CD4-positive, alpha-beta T cell treated with Interleukin-12 subunit alpha and Interleukin-12 subunit beta, for 1 hour (primary cell): ENCODE measurements at regions not wholly inside any gene's neighbourhood (a gene's known extent, or its start where the extent isn't known, plus 50 kb on each side); places are given as distances from the start of the nearest gene placed in this dataset.

Experiments used
- DNase-seq: peaks from one replicate; pipeline ENCODE4 v3.0.0-alpha.2; 2020

DNA sequence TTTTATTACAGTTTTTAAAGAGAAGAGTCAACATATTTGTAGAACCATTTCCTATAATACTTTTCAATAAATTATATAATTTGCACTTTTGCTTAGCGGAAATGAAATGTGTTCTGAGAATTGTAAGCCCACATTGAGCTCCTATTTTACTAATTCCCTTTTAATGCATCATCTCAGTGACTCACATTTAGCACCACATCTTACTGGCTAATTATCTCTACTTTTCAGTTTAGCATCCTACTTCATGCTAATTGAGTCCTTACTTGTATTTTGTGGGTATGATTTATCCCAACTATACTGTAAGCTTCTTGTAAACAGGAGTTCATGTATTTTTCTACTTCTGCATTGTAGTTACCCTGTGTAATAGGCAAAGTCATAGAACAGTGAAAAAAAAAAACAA, 67.5 kb downstream of the TMX1 start:
- no peak for DNase-seq

DNA sequence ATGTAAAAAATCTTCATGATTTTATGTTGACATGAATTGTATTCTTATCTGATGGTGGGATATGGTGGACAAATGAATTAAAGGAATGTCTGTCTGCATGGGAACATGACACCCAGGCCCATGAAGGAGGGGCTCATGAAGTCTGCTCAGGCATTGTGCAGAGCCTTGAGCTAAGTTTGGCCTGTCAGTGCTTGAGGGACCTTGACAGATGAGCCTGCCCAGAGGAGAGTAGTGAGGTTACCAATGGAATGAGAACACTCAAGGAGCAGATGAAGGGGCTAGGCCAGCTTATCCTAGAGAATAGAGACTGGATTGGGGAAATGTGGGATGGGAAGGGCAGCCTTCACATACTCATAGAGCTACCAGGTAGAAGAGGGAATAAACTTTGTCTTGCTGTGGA, 68.8 kb downstream of the TMX1 start:
- no peak for DNase-seq

DNA sequence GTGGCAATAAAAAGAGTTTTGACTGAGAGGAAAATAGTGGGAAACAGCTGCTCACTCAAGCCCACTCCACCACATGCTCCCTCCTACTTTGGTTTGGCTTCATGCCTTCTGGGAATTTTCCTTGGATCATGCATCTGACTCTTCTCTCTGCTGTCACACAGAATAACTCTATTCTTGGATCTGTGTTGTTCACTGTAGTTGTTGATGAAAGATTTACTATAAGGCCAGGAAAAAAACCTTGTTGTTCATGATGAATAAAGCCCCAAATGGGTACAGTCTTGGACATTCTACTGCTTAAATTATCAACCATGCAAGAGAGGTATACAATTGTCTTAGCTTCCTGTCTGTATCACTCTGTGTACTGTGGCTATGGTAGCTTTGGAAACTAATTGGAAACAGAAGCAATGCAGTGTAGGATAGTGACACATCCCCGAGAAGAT, 70.5 kb downstream of the TMX1 start:
- DNase-seq: no peak

DNA sequence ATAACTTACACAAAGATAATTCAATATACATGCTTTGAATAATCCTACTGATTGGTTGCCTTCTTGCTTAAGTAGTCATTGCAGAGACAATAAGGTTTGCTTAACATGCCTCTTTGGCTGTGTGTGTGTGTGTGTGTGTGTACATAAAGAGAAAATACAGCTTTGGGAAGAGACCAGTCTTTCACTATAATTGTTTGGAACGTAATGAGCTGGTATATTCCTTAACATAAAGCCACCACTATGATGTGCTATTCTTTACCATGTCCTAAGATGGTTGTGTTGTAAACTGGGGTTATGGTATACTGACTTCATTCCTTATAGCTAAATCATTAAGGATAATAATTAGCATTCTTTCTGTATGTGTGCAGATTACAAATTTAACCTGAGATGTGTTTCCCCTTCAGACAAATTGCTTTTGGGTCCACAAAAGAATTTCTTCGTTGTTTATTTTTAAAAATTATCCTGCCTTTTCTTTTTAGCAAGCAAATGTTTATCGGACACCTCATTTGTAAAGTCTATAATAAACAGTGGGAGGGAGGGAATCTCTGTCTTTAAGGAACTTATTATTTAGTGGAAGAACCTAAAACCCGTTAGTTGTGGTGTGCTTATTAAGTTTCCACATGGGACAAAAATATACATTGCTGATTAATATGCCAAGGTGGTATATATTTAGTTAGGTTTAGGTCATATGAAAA, 74.4 kb downstream of the TMX1 start:
- DNase-seq: no peak

DNA sequence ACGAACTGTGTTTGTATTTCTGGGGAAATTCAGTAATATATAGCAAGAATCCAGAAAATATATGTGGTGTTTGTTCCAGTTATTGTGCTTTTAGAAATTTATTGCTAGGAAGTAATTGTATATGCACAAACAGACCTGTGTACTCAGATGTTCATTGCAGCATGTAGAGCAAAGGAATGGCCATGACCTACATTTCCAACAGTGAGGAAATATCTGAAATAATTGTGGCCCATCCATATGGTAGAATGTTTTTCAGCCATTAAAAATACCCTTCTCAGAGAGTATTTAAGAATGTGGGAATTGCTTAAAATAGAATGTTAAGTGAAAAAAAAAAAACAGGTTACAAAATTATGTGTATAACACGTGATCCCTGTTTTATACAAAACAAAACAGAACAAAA, 77.3 kb downstream of the TMX1 start:
- DNase-seq: no peak

DNA sequence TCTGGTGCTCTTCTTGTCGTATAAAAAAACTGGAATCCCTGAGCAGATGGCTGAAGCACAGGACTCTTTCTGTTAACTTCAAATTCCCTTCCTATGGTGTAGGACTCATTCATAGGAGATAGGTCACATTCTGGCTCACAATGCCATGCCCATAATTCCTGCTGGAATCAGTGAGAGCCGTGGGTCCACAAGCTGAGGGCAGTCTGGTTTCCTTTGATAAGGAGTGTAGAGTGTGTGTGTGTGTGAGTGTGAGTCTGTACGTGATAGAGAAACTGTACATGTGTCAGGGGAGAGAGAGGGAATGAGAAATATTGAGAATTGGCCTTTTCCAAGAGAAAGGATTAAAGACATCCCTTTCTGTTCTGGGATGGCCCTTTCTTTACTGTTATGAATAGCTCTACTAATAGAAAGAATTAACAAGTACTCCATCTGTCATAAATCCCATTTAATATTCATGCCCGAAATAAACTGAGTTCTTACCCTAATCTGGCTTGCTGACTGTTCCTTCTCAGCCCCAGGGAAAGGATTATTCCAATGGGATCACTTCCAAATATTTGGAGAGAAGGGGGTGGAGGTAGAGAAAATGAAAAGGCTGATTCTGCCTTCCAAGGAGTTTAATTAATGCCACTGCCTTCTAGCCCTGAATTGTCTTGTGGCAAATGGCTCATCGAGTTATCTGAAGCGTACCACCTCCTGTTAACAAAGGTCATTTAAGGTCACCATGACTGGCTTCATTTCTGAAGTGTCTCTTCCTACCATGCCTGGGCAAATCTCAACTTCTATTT, 79.0 kb downstream of the TMX1 start:
- DNase-seq: no peak

DNA sequence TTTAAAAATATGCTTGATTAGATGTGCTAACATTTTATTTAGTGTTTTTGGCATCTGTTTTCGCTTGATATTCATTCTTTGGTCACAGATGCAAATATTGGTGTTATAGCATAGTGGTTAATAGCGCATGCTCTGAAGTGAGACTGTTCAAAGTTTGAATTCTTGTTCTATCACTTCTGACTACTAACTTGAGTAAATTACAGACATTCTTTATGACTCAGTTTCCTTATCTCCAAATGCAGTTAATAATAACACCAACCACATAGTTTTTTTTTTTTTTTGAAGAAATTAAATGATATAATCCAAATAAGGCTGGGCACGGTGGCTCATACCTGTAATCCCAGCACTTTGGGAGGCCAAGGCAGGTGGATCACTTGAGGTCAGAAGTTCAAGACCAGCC, 81.0 kb downstream of the TMX1 start:
- no peak for DNase-seq

DNA sequence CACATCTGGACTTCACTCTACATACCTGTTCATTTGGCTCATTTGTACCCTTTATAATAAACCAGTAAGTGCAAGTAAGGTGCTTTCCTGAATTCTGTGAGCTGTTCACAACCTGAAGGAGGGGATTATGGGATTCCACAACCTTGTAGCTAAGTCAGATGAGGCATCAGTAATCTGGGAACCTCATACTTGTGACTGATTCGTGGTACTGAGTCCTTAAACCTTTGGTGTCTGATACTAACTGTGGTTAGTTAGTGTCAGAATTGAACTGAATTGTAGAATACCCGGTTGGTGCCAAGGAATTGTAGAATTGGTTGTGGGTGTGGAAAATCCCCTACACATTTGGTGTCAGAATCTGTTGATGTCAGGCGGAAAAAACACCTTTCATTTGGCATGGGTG, 83.4 kb downstream of the TMX1 start:
- DNase-seq: no peak

DNA sequence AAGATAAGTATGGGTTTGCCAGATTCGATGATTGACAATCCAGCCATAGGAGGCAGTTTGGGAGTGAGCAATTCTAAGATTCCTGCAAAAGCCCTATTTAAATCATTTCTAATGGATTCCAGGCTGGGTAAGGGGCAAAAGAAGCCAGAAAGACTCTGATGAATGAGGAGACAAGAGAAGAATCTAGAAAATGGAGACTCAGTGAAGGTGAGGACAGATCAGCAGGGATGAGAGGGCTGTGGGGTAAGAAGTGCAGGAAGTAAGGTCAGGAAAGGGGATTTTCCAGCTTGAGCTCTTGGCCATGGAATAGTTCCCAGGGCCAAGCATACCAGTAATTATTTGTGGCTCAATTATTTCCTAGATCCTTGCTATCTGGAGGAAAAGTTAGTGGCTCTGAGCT, 87.3 kb downstream of the TMX1 start:
- no peak for DNase-seq

DNA sequence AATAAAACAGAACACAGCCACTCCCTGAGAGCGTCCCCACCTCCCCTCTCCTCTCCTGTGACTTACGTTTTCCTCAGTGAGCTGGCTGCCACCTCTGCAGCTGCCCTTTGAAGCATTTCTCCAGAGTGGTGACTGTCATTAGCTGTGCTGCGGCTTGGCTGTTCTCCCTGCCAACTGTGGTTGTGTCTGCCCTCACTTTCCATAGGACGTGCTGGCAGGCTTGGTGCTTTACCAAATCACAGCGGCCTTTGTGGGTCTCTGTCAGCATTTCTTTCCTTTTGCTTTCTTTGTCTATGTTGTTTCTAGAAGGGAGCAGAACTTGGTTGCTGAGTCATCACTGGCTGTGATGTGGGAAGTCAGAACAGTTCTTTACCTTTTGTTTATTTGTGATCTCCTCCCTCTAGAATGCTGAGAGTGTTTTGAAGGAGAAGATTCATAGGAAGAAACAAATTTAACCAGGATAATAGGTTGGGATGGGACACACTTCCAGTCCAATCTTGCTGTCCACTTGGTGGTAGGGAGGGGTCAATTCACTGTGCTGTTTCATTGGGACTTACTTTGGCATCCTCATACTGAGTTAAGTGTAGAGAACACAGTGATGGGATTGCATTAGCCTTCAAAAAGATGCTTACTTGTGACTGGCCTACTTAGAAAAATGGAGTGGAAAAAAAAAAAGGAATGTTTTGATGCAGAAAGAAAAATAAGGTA, 88.2 kb downstream of the TMX1 start:
- no peak for DNase-seq

DNA sequence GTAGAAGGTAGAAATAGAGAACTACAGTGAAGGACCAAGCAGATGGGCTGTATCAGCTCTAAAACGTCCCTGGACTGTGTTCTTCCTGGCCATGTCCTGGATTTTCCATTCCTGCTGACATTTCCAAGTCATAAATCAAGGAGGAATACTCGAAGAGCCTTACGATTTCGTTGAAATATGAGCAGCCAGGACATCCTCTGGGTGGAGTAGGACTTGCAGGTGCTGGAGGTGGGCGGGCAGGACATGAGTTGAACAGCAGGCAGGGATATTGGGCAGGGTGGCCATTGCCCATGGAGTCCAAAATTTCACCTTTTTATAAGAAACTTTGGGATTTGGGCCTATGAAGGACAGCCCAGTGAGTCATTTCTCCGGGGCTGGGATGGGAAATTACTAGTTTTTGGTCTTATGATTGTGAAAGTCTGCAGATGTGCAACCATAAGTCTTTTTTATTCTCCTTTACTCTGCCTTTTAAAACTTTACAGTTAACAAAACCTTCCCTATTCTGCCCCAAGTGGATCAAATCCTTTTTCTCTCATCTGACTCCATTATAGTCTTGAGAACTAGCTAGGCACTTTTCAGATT, 88.8 kb downstream of the TMX1 start:
- DNase-seq: no peak

DNA sequence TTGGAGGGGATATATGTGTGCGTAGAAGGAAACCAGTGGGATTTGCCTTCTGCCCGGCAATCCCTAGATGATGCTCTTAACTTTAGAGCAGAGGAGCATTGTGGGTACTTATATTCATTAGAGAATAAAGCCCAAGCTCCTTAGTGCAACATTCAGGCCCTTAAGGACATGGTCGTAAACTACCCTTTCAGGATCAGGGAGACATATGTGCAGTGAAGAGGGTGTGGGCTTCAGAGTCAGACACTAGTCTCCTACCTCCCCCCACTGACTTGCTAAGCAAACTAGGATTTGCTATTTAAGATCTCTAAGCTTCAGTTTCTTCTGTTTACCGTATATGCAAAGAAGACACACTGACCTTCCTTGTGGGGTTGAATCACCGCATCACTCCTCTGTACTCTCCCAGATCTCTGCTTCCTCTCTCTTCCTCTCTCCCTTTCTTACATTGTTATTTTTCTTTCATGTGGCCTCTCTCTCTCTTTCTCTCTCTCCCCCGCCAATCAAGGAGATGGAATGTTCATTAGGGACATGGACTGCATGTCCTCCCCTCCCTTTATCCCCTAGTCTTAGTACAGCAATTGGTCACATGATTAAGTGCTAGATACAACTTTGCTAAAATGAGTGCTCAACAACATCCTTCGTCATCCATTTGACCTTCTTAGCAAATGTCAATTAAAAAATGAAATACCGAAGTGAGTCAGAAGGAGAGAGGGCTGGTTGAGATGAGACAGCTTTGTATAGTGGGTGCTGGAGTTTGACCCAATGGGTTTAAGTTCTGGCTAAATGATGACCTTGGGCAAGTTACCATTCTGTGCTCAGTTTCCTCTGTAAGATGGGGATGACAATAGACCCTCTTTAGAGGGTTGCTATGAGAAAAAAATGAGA, 91.7 kb downstream of the TMX1 start:
- no peak for DNase-seq

DNA sequence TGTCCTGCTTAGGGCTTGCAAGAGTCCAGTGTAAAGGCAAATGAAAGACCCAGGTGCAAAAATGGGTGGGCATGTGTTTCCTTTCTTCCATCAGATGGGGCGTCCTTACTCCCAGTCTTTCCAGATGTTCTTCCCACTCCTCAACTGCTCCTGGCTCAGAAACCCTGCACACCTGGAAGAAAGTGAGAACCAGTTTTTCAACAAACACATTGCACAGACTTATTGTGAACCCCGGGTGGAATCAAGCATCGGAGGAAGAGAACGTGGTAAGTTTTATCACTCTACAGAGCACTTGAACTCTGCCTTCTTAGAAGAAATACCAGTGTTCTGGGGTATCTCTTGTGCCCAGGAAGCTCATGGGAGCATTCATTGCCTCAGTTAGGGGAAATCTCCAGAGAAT, 93.3 kb downstream of the TMX1 start:
- DNase-seq: no peak

DNA sequence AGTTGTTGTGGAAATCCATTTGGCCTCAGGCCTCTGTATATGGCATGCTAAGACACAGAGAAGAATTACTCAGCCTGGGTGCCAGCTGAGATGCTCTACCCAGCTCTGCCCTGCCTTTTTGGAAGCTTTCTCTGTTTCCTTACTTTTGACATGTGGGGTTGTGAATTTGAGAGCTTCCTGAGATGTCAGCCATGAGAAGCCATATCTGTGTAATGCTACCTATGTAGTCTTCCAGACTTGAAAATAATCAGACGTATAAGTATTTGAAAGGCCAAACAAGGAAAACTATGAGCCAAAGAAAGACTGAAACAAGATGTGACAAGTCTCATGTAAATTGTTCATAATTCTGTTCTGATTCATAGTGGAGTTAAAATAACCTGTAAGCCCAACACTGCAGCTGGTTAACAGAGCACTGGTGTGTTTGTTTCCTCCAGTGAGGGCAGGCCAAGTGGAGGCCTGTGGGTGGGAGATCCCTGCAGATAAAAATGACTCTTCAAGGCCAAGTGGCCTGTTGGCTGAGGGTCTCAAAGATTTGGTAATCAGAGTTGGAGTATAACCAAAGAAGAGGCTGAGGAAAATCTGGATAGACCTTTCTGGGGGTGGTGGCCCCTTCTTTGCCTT, 94.0 kb downstream of the TMX1 start:
- DNase-seq: no peak

DNA sequence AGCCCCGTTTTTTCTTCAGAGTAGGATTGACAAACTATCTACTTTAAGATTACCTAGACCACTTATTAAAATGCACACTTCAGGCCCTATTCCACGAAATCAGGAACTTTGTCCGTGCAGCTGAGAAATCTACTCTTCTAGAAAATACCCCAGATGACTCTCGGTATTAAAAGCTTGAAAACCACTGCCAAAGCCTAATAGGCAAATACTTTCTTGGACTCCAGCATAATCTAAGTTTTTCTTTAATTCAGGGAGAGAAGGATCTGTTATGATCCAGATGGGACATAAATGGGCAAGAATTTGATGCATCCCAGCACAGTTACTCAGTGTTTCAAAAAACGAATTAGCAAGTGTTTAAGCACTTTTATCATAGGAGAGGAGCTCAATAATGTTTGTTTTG, 94.5 kb downstream of the TMX1 start:
- no peak for DNase-seq

DNA sequence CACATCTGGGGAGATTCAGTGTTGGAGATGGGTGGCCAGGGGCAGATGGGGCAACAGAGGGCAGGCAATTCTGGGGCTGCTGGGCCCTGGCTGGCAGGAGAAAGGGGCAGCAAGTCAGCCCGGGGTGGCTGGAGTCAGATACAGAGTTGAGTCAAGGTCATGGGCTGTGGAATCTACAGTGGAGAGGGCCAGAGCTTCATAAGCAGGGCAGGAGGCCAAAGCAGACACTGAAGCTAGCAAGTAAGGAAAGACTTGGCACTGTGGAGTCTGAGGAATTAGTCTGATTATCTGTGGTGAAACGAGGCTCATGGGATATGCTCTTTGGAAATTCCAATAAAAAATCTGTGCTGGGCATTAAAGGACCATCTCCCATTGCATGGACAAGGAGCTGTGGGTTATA, 95.5 kb downstream of the TMX1 start:
- DNase-seq: no peak

DNA sequence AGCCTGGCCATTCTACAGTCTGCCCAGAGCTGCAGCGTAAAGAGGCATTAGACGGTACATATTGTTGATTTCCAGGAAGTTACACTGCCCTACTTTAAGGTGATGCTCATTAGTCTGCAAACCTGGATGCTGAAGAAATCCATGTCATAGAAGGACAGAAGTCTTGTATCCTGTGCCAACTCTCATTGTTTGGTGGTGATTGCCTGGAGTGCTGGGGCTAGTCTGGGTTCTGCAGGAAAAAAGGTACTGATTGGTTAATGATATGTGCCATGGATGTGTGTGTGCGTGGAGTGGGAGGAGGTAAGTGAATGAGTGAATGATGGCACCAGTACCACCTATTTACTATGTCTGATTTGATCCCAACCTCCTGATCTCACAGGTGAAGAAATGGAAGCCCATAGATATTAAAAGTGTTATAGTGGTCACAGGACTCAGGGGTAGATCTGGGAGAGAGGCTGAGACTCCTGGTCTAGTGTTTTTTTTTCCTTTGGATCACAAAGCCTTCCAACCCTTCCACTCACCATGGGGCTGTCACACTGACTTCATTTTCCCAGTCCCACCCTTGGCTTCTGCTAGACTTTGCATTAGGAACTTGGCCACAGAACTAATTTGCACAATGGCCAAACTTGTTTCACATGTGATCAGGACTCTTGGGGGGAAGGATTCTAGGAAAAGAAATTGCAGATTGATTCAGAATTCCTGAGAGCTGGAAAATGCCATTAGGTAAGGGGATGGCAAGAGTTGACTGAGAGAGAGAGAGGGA, 96.1 kb downstream of the TMX1 start:
- no peak for DNase-seq

DNA sequence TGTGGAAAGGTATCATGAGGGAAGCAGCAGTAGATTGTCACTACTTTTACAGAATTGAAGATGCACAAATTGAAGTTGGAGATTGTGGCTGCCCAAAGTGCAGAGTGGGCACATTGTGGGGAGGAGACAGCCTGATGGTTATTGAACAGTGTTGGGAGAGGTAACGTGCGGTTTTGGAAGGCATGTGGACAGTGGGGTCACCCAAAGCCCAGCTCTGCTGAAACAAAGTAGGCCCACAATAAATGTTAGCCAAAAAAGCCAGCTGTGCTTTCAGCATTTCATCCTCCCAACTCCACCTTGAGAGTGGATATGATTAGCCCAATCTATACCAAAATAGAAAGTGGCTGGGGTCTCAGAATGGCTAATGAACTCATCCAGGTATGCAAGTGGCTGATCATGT, 96.7 kb downstream of the TMX1 start:
- no peak for DNase-seq

DNA sequence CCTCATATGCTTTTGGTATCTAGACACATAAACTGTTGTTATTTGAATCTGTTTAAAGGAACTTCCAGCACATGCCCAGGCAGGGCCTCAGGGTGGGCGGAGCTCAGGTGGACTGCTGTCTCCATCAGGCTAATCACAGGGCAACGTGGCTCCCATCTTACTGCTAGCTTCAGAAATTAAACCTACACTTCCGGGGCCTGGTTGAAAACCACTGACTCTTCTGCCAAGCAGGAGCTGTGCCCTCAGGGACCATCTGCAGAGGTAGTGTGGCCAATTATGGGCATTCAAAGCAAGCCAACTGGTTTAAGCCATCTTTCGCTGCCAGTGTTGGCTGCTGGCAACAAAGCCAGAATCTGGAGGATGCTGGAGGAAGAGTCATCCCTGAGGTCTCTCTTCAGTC, 97.5 kb downstream of the TMX1 start:
- no peak for DNase-seq

DNA sequence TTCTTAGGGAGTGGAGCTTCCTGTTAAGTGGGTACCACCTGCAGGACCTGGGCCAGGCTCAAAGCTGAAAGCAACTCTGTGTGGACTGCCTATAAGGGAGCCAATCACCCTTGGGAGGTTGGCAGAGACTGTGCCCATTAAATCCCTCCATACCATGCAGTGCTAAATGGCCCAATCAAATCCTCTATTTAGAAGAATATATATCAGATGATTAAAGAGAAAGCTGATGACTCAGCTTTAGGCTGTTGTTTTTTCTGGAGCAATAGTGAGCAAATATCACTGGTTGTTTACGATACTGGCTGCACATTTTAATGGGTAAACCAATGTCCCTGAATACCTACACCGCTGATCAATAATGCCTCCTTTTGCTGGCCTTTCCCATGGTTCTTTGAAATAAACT, 101.3 kb downstream of the TMX1 start:
- no peak for DNase-seq

DNA sequence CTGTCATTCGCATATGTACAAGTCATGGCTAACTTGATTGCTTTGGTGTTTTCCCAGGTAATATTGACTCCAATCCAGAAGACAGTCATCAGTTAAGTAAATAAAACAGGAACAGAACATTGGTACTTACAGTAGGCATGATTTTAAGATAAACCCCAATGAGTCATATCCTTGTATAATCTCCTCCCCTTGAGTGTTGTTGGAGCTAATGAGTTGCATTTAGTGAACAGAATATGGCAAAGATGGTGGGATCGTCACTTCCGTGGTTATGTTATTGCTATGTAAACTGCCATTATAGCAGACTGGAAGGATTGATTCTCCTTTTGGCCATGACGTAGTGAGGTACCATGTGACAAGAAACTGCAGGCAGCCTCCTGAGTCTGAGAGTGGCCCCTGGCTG, 102.2 kb downstream of the TMX1 start:
- no peak for DNase-seq
